GM21786 (cell line): ENCODE measurements at regions not wholly inside any gene's neighbourhood (a gene's known extent, or its start where the extent isn't known, plus 50 kb on each side); places are given as distances from the start of the nearest gene placed in this dataset.
"Not testable (repeated sequence)": the region's sequence is repeated elsewhere in the genome, so short reads cannot be mapped to it uniquely, and the experiment has no call there.

Experiments
- ATAC-seq: cut with Tn5 transposase; IDR thresholded peaks from one replicate; pipeline ENCODE4 v1.9.1; 2021; ENCODE audit not compliant: unreplicated experiment

DNA sequence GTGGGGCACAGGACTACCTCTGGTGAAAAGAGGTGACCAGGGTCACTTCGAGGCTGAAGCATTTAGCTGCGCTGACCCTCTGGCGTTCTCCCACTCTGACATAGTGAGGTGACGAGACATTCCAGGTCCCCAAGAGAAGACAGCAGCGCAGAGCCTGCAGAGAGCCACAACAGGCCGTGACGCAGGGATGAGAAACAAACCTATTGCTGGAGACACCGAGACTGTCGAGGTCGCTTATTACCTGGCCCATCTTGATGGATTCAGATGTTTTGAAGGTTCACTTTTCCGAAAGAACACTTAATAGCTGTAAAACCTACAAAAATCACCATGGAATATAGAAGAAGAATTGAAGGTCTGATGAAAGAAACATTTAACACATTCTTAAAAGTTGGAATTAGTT, 466.3 kb downstream of the NR2F2 start:
- ATAC-seq, result no peak

DNA sequence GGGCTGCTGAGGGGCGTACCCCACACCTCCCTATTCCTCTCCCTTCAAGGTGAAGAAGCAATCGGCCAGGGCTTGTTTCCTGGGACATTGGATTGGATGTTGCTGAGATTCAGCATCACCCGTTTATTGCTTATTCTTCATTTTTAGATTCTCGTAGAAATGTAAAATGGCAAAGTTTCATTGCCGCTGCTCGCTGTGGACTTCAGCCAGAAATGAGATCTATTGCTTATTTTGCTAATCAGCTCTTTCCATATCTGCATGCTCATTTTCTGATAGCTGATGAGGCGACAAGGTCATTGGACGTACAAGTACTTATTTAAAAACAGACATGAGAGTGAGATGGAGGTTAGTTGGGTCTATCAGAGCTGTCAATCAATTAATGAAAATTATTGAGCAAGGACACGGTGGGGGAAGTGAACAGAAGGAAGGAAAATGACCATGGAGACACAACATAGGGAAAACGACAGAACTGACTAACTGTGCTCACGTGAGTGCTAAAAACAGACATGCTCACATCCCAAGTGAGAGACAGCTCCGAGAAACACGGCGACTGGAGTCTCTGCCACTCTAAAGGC, 471.2 kb downstream of the NR2F2 start:
- ATAC-seq, result no peak

DNA sequence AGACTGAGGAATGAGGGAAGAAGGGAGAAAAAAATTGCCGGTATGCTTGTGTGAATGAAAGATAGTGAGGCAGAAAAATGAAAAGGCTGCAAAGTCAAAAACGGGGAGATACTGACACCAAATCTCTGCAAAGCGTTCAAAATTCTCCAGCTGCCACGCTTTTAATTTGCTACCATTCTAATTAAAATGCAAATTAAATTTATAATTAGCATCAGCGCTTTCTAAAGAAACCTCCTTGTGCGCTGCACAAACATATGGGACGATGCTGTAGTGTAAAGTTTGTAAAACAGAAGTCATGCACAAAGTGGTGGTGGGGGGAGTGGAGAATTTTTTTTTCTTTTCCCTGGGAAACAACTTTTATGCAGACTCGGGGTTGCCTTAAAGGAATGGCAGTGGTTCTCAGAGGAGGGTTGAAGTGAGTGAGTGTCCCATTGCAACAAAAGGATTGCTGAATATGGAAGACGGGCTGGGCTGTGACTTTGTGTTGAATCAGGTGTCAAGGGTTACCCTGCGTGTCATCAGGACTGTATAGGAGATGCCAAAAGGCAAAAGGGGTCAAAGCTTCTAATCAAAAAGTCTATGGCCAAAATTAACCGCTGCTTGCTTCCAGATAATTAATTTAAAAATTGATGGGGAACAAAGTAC, 472.2 kb downstream of the NR2F2 start:
- ATAC-seq, result no peak

DNA sequence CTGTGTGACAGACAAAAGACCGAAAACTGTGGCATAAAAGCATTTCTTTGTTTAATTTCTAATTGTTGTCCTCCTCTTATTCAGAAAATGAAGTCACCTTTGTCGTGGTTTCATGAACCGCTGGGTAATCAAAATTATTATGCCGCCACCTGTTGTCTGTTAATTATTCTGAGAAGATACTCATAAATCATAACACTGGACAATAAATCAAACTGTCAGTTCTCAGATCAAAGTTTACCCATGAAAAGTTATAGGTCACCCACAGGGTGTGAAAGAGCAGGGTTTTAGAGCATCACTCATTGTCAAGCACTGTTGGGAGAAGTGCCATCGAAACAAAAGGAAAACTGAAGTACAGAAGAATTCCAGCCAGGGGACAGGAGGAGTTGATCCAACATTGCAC, 474.3 kb downstream of the NR2F2 start:
- no peak for ATAC-seq

DNA sequence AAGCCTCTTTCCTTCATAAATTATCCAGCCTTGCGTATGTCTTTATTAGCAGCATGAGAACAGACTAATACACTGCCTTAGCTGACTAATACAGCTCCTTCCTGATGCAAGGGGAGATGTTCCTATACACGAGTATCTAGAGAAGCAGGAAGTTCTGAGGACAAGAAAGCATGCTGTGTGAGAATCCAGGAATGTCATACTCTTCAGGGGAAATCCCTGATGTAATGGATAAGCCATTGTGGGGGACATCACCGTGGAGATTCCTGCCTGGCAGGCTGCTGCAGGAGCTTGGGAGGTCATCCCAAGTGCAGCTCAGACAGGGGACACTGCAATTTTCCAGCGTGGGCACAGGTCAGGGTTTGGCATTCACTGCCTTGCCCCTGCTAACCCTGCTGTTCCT, 476.9 kb downstream of the NR2F2 start:
- no peak for ATAC-seq

DNA sequence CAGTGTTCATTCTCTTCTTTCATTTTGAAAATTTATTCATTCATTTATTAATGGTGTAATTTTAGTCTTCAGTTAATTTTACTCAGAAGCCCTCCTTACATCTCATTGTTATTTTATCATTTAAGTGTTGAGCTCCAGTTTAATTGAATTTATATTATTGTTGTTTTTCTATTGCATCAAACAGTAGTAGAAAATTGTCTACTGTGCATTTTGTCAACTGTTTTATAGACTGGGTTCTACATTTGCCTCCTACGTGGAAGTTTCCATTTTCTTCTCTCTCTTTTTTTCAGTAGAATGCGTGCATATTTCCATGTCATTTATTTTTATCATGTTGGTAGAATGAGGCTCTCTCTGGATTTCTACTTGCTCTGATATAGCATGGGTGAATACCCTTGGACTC, 487.4 kb downstream of the NR2F2 start:
- ATAC-seq, result no peak

DNA sequence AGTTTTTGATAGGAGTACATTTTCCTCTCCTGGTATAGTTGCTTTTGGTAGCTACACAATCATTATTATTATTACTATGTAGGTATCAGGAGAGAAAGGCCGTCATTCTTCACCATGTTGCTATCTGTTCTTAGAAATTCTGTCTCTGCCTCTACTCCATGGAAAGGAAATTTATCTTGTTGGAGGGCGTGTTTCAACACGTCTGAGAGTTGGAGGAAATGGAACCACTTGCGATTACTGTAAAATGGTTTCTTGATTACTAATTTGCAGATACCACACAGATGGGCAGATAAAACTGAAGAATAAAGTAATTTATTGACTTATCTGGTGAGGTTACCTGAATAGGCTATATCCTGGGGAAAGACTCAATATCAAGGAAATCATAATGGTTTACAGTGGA, 488.4 kb downstream of the NR2F2 start:
- ATAC-seq, result no peak

DNA sequence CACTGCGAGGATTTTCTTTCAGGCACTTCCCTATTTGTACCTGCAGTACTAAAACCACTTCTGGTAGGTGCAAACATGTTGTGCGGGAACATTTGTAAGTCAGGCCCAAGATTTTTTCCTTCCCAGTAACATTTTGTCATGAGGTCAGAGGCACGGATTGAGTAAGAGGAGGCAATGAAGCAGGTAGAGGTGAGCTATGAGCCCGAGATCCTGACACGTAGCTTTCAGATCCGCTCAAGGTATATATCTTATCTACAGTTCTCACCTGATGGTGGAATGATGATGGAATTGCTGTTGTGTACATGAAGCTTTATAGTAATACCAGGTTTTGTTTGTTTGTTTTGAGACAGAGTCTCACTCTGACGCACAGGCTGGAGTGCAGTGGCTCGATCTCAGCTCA, 497.5 kb downstream of the NR2F2 start:
- no peak for ATAC-seq

DNA sequence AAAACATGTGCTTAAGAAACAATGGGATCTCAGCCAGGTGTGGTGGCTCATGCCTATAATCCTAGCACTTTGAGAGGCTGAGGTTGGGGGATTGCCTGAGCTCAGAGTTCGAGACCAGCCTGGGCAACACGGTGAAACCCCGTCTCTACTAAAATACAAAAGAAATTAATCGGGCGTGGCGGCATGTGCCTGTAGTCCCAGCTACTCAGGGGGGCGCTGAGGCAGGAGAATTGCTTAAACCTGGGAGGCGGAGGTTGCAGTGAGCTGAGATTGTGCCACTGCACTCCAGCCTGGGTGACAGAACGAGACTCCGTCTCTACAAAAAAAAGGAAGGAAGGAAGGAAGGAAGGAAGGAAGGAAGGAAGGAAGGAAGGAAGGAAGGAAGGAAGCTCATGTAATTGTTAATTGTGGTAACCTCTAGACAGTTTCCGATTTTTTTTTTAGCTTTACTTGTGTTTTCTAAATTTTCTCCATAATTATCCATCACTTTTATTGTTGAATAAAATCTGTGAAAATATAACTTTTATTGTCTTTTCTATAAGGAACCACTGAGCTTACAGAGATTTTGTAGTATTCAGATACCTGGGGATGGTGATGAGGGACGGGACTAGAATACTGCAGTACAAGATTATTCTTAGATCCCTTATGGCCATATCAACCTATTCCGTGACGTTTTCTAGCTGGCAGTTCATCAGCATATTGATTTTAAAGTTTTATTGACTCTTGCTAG, 506.9 kb downstream of the NR2F2 start:
- no peak for ATAC-seq

DNA sequence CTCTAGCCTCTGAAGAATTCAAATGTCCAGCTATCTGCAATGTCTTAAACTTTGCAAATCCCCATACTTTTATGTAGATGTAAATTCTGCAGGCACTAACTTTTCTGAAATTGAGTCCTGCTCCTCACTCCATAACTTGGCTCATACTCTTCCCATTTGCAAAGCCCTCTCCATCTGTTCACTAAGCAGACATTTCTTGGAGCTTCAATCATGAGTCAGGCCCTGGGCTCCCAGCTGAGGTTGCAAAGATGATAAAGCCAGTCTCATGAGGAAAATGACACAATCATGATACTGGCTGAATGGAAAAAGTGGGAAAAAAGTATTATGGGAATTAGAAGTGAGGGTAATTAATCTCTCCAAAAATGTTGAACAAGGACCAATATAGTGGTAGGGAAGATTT, 507.6 kb downstream of the NR2F2 start:
- ATAC-seq, result no peak

DNA sequence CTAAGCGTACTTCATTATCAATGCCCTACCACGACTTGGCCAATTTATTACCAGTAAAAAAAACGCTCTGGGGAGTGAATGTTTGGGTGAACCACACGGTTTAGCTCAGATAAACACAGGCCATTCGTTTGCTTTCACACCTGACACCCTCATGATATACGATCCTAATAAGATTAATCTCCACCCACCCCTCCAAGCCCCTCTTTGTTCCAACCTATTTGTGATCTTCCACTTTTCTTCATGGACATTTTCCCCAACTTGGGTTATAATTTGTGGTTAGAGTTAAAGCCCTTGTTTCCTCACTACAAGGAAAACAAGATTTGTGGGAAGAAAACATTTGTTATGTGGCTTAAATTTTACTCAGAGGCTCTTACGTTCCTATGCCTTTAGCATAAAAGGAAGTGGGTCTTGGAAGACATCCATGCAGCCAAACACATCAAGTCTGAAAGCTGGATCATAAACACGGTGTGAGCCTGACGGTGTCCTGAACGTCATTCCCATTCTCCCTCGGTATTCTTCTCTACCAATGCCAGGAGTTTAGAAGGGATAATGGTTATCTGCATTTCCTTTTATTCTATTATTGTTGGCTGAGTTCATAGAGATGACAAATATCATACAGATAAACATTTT, 518.9 kb downstream of the NR2F2 start:
- ATAC-seq, result no peak

DNA sequence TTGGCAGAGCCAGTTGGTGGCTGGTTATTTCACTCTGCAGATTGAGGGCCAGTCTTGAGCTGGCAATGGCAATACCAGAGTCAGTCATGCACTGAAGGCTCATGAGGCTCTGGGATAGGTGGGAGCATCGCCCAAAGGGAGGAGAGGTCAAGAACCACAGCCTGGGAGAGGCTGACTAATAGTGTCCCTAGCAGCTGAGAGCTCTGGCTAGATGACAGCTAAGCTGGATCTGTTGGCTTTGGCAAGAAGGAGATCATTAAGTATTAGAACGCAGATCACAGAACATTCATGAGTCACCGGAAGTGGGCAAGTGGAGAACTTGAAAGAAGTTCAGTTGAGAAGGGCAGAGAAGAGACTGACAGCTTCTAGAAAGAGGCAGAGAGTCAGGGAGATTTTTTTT, 521.1 kb downstream of the NR2F2 start:
- ATAC-seq, result no peak

DNA sequence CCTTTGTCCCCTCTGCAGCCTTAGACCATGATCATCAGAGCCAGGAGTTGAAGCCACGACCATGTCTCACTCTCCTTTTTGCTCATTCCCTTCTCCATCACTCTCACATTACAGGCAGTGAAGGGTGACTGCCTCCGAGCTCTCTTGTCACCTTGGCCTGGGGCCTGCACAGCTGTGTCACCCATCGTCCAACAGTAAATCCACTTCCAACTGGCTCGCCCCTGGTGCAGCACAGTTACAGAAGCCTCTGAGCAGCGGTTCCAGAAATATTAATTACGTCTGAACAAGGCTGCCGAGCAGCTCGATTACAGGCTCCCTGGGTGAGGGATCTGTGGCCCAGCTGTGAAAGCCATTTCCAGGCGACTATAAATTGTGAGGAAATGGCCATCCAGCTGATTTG, 528.2 kb downstream of the NR2F2 start:
- no peak for ATAC-seq

DNA sequence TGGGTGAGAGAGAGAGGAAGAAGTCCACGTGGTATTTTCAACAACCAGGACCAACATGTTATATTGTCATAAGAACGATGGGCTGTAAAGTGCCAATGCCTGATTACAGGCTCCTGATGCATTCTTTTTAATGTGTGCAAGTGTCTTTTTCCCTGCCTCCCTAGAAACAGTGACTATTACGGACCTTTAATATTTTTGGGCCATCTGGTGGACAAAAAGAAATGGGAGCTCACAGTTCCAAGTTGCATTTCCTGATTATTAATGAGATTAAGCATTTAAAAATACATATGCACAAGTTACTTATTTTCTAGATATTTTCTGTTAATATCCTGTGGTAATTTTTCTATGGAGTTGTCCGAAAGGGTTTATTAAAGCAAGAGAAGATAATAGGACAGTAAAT, 530.2 kb downstream of the NR2F2 start:
- ATAC-seq, result no peak

DNA sequence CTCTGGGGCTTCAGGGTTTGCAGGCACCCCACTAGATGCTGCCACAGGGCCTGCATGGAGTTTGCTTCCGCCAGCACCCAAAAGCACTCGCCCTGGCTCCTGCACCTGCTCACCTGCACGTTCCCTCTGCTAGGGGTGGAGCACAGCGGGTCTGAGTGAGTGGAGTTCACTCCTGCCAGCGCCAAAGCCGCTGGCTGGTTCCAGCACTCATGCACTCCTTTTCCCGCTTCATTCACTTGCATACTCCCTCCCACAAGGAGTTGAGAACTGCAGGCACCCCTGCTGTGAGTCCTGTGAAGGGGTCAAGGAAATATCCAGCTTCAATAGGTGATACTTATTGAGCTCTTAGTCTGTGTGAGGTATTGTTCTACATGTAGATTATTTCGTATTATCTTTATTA, 537.5 kb downstream of the NR2F2 start:
- ATAC-seq, result no peak

DNA sequence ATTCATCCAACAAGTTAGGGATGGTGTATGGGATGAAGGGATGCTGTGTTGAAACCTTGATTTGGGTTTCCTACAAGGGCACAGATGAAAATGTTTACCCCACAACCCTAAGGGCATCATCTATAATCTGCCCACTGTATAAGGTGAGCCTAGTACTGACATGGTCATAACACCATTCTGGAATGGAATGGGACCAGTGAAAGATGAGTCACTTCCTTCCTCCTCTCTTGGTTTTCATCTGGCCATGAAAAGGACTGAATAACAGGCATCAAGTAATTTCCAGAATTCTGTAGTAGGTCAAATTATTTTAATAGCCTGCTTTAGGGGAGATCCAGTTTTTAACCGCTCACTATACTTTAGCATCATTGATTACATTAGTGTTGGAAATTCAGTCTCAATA, 538.6 kb downstream of the NR2F2 start:
- no peak for ATAC-seq

DNA sequence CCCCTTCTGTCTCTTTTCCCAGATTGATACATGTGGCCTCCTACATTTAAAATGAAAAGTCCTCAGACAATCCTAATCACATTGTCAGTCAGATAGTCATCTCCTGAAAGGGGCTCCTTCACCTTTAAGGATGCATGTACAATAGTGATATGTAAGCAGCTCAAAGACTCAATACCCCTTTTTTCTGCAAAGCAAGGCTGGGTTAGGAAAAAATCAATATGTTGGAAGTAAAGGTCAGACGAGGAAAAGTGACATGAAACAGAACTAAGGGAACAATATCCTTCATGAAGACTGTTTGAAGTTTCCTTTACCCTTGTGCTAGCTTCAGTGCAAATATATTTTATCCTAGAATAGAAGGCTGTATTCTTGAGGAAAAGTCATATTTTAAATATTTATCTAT, 539.3 kb downstream of the NR2F2 start:
- ATAC-seq, result no peak

DNA sequence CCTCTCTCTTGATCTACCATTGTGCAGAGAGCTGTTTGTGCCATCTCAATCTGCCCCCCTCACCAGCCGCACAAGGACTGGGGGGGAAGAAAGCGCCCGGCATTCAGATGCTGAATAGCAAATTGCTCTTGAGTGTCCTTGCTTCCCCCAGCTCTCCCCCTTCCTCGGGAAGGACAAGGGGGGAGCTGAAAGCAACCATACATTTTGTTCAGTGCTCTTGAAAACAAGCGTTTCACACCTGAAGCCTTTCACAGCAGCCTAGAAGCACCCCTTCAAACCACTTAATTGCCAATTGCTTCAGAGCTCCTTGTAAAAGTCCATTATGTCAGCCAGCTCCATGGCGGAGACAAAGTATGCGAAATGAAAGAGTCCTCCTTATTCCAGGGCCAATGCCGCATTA, 540.1 kb downstream of the NR2F2 start:
- no peak for ATAC-seq

DNA sequence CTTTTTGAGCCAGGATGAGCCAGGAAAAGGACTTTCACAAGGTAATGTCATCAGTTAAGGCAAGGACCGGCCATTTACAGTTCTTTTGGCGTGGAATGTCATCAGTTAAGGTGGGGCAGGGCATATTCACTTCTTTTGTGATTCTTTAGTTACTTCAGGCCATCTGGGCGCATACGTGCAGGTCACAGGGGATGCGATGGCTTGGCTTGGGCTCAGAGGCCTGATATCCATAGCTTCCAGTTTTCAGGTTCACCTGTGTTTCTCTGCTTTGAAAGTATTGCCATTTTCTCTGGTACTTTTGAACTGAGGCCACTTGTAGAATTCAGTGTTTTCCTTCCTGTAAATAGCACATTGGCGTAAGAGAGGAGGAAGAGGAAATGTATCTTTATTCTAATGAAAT, 546.9 kb downstream of the NR2F2 start:
- not testable (repeated sequence) for ATAC-seq

DNA sequence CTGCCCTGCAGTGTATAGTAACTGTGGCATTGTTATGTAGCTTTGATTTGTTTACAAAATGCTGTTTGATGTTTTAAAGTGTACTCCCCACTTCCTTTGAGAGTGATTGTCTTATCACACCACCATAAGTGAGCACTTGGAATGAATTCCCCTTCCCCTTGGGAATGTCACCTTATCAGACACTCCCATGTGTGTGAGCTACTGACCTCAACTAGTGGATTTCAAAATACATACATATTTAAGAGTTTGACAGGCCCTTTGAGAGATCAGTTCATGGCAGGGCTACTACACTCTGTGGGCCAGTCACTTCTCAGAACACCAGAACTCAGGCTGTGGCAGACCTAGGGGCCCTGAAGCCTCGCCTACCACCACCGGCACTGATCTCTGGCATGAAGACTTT, 547.6 kb downstream of the NR2F2 start:
- no peak for ATAC-seq

DNA sequence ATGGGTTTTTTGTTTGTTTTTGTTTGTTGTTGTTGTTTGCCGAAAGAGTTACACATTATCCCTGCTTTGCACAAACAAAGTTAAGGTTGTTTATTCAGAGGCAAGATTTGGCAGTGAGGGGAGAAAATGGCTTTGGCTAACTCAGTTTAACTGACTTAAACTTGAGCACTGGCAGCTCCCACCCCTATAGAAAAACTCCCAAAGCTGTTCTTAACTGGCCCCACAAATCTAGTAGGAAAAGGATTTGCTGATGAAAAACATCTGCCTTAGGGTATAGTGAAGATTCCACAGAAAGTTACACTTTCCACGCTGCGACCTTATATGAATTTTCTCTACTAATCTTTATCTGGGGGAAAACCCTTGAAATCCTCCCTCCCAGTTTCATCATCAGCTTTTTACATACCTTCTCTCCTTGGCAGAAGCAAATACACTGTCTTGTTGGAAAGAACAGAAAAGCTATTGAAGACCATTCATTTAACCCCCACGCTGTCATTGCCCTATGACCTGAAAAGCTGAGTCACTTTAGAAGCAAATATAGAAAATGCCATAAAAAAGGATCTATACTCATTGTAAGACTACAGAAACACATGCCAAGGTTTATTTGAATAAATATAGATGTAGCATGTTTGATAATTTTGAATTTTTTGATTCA, 551.7 kb downstream of the NR2F2 start:
- no peak for ATAC-seq

DNA sequence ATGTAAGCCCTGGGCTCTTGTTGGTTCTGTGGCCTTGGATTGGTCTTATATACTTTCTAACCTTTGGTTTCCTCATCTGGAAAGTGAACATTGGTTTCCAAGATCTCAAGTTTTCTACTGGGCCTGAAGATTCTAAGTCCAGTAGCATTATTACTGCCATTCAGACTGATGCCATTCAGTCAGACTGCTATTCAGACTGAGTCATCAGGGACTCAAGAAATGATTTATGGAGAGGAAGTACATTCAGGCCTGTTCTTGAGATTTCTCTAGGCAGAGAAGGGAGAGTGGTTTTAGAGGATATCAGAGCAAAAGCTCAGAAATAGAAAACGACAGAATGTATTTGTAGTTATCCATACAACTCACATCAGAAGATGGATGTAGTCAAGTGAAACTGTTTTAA, 557.2 kb downstream of the NR2F2 start:
- no peak for ATAC-seq
